Left renal cortex interstitium (tissue), 4 donors: ENCODE measurements at regions not wholly inside any gene's neighbourhood (a gene's known extent, or its start where the extent isn't known, plus 50 kb on each side); places are given as distances from the start of the nearest gene placed in this dataset.

Experiments used
- DNase-seq, 4 donors: peaks; one replicate each; pipeline ENCODE4 v3.0.0-alpha.2; 2013; ENCODE audit warnings: low read depth in 4 of 4, low spot score in 2 of 4, missing footprints in 1 of 4

GRCh38 chr1:38327559-38327973, 281.0 kb upstream of the POU3F1 start:
- DNase-seq: no peak

DNA sequence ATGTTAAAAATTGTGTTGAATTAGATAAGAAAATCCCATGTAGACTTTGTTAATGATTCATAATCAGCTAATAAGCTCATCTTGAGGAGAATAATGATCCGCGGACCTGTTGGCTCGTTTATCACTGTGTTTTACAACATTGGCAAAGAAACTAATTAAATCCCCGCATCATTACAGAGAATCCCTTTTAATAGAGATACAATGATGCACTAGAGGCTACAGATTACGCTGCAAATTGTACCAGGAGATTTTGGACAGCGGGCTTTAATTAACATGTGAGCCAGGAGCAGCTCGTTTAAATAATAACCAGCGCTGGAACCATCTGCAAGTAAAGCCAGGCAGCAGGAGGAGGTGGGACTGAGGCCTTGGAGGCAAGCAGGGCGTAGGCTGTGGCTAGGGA, 280.3 kb upstream of the POU3F1 start:
- DNase-seq: no peak

- no peak for DNase-seq
Measured at GRCh38 chr1:38326135-38326534, 279.5 kb upstream of the POU3F1 start.

GRCh38 chr1:38312753-38313152, 266.2 kb upstream of the POU3F1 start:
- no peak for DNase-seq

GRCh38 chr1:38310079-38310478, 263.5 kb upstream of the POU3F1 start:
- no peak for DNase-seq

DNA sequence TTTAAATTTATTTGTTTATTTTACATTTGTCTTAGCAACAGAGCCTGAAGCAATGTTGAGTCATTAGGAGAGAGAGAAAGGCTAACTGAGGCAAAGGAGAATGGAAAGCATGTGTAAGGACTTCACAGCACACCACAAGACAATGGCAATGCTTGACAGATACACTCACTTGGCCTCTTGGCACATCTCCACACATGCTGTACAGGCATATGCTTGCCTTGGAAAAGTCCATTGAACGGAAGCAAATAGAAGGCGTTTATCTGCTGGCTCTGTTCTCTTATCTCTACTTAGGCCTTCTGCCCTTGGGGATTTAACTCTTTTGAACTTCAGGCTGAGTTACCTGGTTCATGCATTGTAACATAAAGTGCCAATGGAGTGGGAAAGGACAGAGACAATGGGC, 262.2 kb upstream of the POU3F1 start:
- DNase-seq: no peak

- DNase-seq: no peak
Measured at GRCh38 chr1:38305666-38306065, 259.1 kb upstream of the POU3F1 start.

- DNase-seq: no peak
Measured at GRCh38 chr1:38303843-38304242, 257.2 kb upstream of the POU3F1 start.

DNA sequence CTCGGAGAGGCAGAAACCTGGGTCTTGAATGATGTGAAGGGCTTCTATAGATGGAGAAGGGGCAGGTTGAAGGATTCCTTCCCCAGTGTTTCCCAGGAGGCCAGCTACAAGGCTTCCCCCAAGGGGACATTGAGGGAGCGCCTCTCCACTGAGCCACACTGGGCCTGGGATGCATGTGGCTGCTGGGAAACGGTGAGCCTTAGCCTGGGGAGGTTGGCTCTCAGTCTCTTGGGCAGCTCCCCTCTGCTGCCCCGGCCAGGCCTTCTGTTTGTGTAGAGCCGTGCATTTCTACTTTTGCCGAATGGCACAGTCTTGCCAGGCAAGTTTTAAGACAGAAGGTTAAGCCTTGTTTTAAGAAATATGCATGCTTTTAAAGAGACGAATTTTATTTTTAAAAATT, 254.4 kb upstream of the POU3F1 start:
- no peak for DNase-seq

DNA sequence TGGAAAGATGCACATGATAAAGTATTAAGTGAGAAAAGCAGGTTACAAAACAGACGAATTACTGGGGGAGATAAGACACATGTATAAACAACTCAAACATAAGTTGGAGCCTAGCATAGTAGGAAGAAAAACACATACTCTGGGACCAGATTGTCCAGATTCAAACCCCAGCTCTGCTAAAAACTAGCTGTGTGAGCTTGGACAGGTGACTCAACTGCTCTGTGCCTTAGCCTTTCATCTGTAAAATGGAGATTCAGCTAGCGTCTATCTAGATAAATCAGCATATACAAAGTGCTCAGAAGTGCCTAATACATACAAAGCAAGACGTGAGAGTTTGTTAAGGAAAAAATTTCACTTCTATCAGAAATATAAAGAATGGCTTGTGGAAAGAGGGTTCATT, 254.0 kb upstream of the POU3F1 start:
- no peak for DNase-seq

DNA sequence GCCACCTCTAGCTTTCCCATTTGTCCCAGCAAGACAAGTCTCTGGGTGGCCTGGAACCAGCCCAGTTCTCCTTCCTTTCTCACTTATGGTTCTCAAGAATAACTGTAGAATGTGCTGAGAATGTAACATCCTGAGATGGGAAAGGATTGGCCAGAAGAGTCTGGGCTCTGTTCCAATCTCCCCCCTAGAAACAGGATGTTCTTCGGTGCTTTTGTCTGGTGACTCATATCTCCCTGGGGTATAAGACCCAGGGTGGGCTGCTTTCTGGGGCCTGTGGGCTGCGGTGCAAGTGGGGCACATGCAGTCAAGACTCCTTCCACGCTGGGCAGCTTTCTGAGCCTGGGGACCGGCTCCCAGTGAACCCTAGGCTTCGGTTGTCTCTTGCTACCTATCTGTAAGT, 251.2 kb upstream of the POU3F1 start:
- DNase-seq: no peak

GRCh38 chr1:38297246-38297645, 250.7 kb upstream of the POU3F1 start:
- DNase-seq: no peak

DNA sequence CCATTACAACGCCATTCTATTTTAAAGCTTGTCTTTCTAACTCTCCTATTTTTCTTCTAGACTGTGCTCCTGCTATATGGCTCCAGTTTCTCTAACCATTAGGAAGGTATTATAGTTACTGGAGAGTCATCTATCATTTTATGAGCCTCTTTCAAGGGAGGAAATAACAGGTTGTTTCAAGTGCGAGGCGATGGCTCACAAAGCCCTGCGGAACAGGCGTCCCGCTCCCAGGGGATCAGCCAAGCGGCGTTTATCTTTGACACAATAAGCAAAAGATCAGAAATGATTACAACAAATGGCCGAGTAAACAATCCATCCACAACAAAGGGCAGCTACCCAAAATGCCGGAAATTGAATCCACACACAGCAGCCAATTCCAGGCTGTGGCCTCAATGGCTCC, 249.5 kb upstream of the POU3F1 start:
- DNase-seq: no peak

- no peak for DNase-seq
Measured at GRCh38 chr1:38293567-38293966, 247.0 kb upstream of the POU3F1 start.

DNA sequence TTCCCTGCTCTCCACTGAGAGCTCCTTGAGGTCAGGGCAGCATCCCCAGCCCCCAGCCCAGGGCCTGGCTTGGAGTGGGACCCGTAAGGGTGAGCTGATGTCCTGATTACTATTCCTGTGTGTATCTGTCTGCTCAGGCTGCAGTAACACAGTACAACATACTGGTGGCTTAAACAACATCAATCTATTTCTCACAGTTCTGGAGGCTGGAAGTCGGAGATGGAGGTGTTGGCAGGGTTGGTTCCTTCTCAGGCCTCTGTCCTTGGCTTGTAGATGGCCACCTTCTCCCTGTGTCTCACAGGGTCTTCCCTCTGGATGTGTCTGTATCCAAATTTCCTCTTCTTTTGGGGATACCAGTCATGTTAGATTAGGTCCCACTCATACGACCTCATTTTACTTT, 246.4 kb upstream of the POU3F1 start:
- no peak for DNase-seq

- DNase-seq: no peak
Measured at GRCh38 chr1:38291906-38292521, 245.4 kb upstream of the POU3F1 start.

- DNase-seq: no peak
Measured at GRCh38 chr1:38291336-38291735, 244.7 kb upstream of the POU3F1 start.

DNA sequence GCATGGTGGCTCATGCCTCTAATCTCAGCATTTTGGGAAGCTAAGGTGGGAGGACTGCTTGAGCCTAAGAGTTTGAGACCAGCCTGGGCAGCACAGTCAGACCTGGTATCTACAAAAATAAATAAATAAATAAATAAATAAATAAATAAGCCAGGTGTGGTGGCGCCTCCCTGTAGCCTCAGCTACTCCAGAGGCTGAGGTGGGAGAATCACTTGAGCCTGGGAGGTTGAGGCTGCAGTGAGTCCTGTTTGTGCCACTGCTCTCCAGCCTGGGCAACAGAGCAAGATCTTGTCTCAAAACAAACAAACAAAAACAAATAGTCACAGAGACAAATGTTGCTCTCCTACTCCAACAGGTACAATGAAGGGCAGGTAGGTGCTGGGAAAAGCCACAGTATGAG, 242.4 kb upstream of the POU3F1 start:
- no peak for DNase-seq

DNA sequence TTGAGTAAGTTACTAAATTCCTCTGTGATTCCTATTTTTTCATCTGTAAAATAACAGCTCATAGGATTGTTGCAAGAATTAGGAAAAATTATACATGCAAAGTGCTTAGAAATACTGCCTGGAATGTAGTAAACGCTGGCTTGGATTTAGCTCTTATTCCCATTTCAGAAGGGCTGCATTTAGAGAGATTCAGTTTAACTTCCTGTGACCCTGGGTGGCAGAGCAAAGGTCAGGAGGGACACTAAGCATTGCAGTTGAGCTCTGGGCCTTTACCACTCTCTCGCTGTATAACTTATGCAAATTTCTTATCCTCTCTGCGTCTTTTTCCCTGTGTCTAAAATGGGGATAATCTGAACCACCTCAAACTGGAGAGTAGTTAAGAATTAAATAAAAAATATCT, 241.0 kb upstream of the POU3F1 start:
- no peak for DNase-seq

DNA sequence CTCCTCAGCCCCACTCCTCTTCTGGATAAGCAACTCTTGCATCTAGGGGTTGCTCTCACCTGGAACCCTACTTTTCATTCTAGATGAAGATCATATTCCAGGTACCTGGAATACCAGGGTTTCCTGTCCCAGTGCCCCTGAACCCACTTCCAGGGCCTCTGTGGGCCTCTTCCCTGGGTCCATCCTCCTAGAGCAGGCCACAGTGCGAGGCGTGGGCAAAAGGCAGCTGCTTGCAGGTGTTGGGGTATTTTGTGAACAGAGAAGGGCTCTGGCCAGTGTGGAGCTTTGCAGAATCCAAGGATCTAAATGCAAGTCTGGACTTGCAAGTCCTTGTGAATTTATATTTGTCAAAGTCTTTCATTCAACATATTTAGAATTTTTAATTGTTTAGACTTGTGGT, 240.4 kb upstream of the POU3F1 start:
- no peak for DNase-seq

DNA sequence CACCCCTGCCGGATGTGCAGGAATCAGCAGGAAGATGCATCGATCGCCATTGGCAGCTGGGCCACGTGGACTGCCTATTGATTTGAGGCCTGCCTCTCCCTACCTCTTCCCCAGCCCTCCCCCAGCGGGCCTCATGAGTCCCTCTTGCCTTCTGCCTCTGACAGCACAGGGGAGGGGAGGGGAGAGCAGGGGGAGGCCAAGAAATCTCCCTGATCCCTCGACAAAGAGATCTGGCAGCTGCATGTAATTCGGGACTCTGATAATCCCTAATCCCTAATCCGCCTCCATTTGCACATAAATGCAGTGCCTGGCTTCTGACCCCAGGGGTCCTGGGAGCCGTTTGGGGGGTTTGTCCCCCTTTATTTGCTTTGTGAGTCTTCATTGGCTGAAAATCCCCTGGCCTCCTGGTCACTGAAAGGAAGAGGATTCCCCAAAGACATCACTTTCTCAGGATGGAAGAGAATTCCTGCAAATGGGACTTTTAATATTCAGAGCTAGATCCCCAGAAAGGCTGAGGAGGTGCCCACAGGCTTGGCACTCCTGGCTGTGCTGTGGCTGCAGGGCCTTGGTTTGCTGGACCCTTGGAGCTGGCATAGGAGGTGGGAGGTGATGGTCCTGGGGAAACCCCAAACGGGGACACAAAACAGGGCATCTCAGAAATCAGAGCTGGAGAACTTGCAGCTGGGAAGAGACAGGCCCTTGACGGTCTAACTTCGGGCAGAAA, 239.4 kb upstream of the POU3F1 start:
- DNase-seq: no peak

DNA sequence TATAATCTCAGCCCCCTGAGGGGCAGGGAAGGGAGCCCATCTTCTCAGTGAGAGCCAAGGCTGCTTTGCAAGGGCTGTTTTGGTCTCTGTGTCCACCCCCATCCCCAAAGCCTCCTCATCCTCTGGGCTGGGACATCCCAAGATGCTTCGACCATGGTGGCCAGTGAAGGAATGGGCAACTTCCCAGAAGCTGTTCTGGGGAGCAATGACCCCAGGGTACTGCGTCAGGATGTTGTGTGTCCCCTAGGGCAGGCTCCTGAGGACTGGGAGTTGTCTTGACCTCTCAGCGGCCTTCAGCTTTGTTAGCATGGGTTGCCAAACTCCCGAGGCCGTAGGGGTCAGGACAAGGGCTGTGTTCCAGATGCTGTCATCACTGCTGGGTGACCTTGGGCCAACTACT, 238.4 kb upstream of the POU3F1 start:
- DNase-seq: no peak
